Medulla oblongata (tissue), 1 donor: ENCODE measurements at regions not wholly inside any gene's neighbourhood (a gene's known extent, or its start where the extent isn't known, plus 50 kb on each side); places are given as distances from the start of the nearest gene placed in this dataset.
"Not testable (repeated sequence)": the region's sequence is repeated elsewhere in the genome, so short reads cannot be mapped to it uniquely, and the experiment has no call there.

Source experiments
- DNase-seq: peaks from one replicate; pipeline ENCODE4 v3.0.0-alpha.2; 2015; ENCODE audit errors: extremely low spot score

GRCh38 chr2:163949693-163950092 lies 213.9 kb upstream of the FIGN start:
- DNase-seq, result no peak

DNA sequence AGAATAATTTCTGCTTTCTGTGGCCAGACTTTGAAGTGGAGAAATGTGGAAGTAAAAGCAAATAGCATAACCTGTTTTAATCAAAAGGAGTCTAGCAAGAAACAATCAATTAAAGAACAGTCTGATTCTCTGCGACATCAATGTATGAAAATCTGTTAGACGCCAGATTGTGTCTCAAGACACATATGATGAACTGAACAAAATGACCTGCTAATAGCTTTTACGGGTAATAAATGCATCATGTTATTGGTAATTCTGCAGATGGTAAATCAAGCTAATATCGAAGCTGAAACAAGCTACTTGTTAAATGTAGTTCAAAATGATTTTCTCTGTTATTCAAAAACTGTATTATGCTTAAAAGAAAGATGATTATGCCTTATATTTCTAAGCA lies 208.5 kb upstream of the FIGN start:
- DNase-seq, result no peak

DNA sequence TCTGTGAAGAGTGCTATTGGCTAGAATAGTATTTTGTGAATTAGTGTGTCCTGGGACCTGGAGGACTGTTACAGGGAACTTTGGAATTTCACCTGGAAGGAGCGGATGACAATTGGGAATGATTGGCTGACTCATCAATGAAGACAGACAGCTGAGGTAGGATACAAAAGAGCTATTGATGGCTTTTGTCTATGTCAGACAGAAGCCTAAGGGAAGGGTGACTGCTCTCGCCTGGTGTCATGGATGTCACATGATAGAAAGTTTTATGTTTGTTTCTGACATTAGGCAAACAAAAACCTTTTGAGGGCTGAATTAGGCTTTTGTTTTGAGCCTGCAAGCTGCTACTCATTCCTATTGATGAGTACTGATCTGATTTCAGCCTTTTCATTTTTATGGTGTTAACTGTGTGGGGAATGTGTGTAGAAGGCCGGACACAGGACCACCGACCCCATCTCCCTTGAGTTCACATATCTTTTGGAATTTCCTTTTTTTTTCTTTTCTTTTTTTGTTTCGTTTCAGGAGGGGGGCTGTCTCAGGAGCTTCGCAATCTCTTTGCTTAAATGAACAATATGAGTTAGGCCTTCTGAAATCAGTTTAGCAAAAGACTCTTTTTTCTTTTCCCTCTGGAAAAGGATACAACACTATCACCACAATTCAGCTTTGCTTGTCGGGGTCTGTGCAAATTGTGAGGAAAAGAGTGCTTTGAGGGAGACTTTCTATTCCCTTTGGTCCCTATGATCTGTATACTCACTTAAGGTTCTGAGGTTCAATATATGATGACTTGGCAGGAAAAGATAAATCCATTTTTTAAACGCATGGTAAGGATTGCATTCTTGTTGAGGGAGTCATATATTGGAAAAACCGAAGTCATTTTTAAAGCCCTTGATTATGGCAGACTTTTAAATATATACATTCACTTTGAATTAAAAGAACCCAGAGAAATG lies 207.9 kb upstream of the FIGN start:
- DNase-seq, result peak; percentile 69

GRCh38 chr2:163934131-163934530 lies 198.3 kb upstream of the FIGN start:
- DNase-seq, result no peak

GRCh38 chr2:163919717-163920116 lies 183.9 kb upstream of the FIGN start:
- no peak for DNase-seq

DNA sequence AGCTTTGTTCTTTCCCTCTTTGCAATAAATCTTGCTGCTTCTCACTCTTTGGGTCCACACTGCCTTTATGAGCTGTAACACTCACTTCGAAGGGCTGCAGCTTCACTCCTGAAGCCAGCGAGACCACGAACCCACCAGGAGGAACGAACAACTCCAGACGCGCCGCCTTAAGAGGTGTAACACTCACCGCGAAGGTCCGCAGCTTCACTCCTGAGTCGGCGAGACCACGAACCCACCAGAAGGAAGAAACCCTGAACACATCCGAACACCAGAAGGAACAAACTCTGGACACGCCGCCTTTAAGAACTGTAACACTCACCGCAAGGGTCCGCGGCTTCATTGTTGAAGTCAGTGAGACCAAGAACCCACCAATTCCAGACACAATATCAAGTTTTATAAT lies 178.7 kb upstream of the FIGN start:
- DNase-seq, result not testable (repeated sequence)

- DNase-seq, result not testable (repeated sequence)
Measured at GRCh38 chr2:163913532-163913944, 177.7 kb upstream of the FIGN start.

- no peak for DNase-seq
Measured at GRCh38 chr2:163909411-163910080, 173.7 kb upstream of the FIGN start.

GRCh38 chr2:163906410-163906809 lies 170.6 kb upstream of the FIGN start:
- DNase-seq, result no peak

DNA sequence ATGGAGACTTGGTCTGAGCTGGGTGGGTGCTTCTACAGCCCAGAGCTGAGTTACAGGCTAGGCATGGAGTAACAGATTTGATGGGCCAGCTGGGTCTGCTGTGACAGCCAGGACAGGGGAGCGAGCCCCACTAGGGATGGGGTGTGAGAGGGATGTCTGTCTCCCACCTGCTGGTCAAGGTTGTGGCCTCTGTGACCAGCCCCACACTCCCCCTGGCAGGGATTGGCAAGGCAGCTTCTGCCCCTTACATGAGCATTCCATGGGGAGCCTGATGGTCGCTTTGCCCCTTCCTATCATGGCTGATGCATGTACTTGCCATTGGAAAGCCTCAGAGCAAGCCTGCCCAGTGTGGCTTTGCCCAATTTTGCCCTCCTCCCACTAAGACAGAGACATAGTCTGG lies 162.0 kb upstream of the FIGN start:
- DNase-seq, result no peak

DNA sequence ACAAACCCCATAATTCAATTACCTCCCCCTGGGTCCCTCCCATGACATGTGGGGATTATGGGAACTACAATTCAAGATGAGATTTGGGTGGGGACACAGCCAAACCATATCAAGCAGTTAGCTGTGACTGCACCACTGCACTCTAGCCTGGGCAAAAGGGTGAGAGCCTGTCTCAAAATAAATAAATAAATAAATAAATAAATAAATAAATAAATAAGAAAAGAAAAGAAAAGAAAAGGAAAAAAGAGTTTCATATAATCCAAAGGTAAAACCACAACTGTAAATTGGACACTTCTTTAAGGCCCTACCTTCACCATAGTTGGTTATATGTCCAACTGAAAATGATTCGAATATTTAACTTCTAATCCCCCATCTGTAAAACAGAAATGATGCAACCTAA lies 157.6 kb upstream of the FIGN start:
- DNase-seq, result not testable (repeated sequence)

DNA sequence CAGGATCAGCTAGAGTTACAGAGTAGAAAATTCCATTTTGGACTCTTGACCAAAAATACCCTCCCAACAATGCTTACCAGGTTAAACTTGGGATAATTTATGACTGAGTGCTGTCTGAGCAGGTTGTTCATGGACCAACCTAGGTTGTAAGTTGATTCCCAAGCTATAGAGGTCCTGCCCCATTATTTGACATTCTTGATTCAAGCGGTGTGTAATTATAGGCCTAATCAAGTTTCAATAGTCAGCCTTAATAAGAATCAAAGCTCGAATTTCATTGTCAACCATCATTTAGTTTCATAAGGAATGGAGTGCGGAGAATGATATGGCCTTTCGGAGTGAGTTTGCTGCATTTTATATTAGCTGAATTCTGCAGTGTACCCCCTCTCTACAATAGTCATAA lies 152.8 kb upstream of the FIGN start:
- no peak for DNase-seq

DNA sequence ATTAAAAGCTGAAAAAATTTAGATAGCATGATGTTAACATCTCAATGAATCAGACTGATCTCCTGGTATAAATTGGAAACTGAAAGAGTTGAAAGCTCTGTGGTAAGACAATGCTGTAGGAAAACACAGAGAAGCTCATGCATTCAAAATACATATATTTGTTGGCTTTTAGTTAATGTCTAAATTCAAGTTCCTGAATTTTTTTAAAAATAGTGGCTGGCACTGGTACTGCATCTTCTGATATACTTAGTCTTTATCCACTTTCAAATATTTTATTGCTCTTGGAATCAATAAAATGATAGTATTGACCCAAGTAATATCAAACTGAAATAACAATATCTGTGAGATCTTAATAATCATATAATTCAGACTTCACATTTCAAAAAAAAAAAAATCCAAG lies 151.4 kb upstream of the FIGN start:
- DNase-seq, result no peak

GRCh38 chr2:163884416-163884815 lies 148.6 kb upstream of the FIGN start:
- DNase-seq, result no peak

DNA sequence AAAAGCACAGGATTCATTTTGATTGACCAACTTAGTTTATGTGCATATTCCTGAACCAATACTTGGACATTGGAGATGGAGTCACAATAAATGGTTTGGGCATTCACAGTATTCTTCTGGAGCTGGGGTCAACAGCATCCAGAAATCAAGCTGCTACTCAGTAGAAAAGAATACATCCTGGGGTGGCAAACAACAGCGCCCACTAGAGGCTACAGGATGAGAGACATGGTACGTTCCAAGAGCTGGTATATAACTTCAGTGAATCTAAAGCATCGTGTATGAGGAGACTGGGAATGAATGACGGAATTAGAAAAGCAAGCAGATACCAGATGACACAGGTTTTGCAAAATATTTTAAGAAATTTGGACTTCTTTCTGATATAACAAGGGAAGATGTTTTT lies 142.9 kb upstream of the FIGN start:
- DNase-seq, result no peak

DNA sequence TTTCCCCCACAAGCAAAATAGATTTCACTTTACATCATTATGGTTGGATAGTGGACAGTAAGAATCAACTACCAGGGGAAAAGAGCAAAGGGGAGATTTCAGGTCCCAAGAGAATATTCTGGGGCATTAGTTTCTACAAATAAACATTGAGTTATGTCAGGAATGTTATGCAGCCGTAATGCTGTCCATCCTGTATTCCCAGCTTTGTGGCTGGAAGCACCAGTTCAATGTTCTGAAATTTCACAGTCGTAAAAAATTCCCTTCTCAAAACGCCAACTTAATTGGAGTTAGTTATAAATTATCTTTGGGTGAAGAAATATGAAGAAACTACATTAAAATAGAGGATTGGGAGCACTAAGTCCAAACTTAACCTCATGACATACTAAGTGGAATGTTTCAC lies 141.5 kb upstream of the FIGN start:
- DNase-seq, result no peak

DNA sequence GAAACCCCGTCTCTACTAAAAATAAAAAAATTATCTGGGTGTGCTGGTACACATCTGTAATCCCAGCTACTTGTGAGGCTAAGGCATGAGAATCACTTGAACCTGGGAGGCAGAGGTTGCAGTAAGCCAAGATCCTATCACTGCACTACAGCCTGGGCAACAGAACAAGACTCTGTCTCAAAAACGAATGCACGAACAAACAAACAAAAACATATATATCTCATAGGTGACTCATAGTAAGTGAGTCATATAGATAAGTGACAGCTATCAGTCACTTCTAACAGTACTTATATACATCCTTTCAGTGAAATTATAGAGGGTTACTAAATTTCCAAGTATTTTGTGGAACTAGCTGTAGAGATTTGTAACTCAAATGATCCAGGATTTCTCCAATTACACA lies 127.3 kb upstream of the FIGN start:
- DNase-seq, result no peak

DNA sequence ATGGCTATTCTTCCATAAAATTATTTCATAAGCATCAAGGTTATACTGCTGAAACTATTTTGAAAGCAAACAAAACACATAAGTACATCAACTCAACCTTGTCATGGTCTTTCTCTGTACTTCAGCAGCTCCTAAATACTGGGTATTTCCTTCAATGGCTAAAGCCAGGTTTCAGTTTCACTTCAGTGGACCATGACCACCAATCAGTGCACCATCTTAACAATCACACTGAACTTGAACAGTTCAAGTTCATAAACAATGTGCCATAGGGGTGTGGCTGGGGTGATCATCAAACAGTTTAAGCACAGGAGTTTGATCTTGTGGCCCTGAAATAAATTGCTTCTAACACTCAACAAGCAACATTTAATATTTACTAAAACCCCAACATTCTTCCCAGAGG lies 124.1 kb upstream of the FIGN start:
- no peak for DNase-seq

GRCh38 chr2:163856941-163857340 lies 121.1 kb upstream of the FIGN start:
- no peak for DNase-seq

GRCh38 chr2:163852616-163853015 lies 116.8 kb upstream of the FIGN start:
- DNase-seq, result no peak

DNA sequence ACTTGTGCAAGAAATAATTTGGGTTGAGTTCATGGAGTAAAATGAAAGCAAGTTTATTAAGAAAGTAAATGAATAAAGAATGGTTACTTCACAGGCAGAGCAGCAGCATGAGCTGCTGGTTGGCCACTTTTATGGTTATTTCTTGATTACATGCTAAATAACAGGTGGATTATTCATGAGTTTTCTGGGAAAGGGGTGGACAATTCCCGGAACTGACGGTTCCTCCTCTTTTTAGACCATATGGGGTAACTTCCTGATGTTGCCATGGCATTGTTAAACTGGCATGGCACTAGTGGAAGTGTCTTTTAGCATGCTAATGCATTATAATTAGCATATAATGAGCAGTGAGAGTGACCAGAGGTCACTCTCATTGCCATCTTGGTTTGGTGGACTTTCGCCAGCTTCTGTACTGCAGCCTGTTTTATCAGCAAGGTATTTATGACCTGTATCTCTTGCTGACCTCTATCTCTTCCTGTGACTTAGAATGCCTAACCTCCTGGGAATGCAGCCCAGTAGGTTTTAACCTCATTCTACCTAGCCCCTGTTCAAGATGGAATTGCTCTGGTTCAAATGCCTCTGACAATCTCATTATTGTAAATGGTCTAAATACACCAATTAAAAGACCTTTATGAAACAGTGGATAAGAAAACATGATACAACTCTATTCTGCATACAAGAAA lies 114.1 kb upstream of the FIGN start:
- no peak for DNase-seq

DNA sequence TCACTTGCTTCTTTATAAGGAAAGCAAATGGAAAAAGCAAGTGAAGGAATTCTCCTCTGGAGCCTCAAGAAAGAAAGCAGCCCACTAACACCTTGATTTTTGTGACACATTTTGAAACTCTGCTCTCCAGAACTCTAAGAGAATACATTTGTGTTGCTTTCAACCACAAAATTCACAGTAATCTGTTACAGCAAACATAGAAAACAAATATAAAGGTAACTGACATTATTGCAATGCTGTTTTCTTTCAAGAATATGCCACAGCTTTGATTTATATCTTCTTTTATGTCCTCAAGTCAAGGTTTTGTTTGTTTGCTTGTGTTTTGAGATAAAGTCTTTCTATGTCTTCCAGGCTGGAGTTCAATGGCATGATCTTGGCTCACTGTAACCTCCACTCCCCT lies 103.1 kb upstream of the FIGN start:
- DNase-seq, result no peak

DNA sequence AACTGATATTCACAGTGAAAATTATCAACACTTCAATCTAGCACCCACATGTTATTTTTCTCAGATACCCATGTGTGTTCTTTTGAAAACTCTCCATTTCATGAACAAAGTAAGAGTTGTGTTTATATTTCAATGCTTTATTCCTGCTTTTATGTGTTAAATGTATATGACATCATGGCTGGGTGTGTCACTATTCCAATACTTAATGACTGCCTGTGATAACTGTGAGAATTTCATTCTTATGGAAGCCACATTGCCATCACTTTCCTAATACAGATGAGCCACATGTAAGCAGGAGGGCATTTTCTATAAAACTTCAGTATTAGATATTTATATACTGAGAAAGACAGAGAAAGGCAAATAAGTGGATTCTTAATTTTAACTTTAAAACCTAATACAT lies 100.4 kb upstream of the FIGN start:
- no peak for DNase-seq
